HCT116 (cell line): ENCODE measurements at regions not wholly inside any gene's neighbourhood (a gene's known extent, or its start where the extent isn't known, plus 50 kb on each side); places are given as distances from the start of the nearest gene placed in this dataset.

Experiments used
- CBX3 ChIP-seq: IDR thresholded peaks from 2 replicates; pipeline ENCODE4 v1.6.1; 2012; ENCODE audit warnings: low read depth
- CTCF ChIP-seq, 3 experiments: fragments of 200-600 bp in 1 of 3; sonication (generic) in 1 of 3; IDR thresholded peaks in 2 of 3; conservative IDR thresholded peaks in 1 of 3; 2 replicates each; pipeline ENCODE4 v1.5.1; 2012 to 2017; ENCODE audit warnings: low read depth in 2 of 3, low read length in 2 of 3, antibody characterized with exemption in 1 of 3, borderline replicate concordance in 1 of 3, control low read depth in 1 of 3, mild to moderate bottlenecking in 1 of 3, mixed read lengths in 1 of 3, mixed run types in 1 of 3, moderate library complexity in 1 of 3; ENCODE audit not compliant: insufficient read depth in 1 of 3
- EGR1 ChIP-seq: IDR thresholded peaks from 2 replicates; pipeline ENCODE4 v1.6.1; 2012; ENCODE audit warnings: low read depth
- ELF1 ChIP-seq: IDR thresholded peaks from 2 replicates; pipeline ENCODE4 v1.6.1; 2012; ENCODE audit warnings: low read depth, borderline replicate concordance
- EZH2 ChIP-seq: fragments of 200-600 bp; sonication (generic); IDR thresholded peaks from 2 replicates; pipeline ENCODE4 v1.6.1; 2017; ENCODE audit warnings: antibody characterized with exemption, mixed run types
- EZH2phosphoT487 ChIP-seq: fragments of 200-600 bp; IDR thresholded peaks from 2 replicates; pipeline ENCODE4 v1.6.1; 2018; ENCODE audit warnings: antibody characterized with exemption, borderline replicate concordance
- FOSL1 ChIP-seq: IDR thresholded peaks from 2 replicates; pipeline ENCODE4 v1.6.1; 2012; ENCODE audit warnings: low read depth
- MAX ChIP-seq: IDR thresholded peaks from 2 replicates; pipeline ENCODE4 v1.6.1; 2012
- POLR2A ChIP-seq: IDR thresholded peaks from 2 replicates; pipeline ENCODE4 v1.7.0; 2011; ENCODE audit warnings: borderline replicate concordance; ENCODE audit not compliant: insufficient read depth, insufficient read length; ENCODE audit errors: extremely low read depth
- SP1 ChIP-seq: IDR thresholded peaks from 2 replicates; pipeline ENCODE4 v1.6.1; 2012; ENCODE audit warnings: low read depth
- TCF7L2 ChIP-seq: IDR thresholded peaks from 2 replicates; pipeline ENCODE4 v1.7.0; 2011; ENCODE audit warnings: borderline replicate concordance, inconsistent platforms; ENCODE audit not compliant: insufficient read depth, insufficient read length; ENCODE audit errors: extremely low read depth
- ZFX ChIP-seq: fragments of 450-650 bp; IDR thresholded peaks from 2 replicates; pipeline ENCODE4 v1.6.1; 2017
- ZNF274 ChIP-seq: fragments of 200-500 bp; sonication (Bioruptor generic); IDR thresholded peaks from 2 replicates; pipeline ENCODE4 v1.6.1; 2014; ENCODE audit warnings: mild to moderate bottlenecking, low read depth, low read length, inconsistent platforms

- TF ChIP-seq CTCF (IDR thresholded peaks at IDR 0.05 in 2 of 3, conservative IDR thresholded peaks at IDR 0.05 in 1 of 3; ENCODE audit: borderline replicate concordance in 1 of 3, insufficient read depth in 1 of 3, low read depth in 2 of 3, low read length in 2 of 3) (no peak), POLR2A (no peak), ELF1 (no peak), EGR1 (no peak), CBX3 (no peak), FOSL1 (no peak), ZNF274 (no peak), EZH2phosphoT487 (no peak), MAX (no peak), EZH2 (no peak), SP1 (no peak), TCF7L2 (no peak), ZFX (no peak)
Measured at GRCh38 chr2:71872466-71873051, 275.1 kb downstream of the CYP26B1 start.
